GM19043 (cell line): ENCODE measurements at regions not wholly inside any gene's neighbourhood (a gene's known extent, or its start where the extent isn't known, plus 50 kb on each side); places are given as distances from the start of the nearest gene placed in this dataset.

ENCODE experiments used
- ATAC-seq: cut with Tn5 transposase; IDR thresholded peaks from one replicate; pipeline ENCODE4 v1.9.1; 2021; ENCODE audit warnings: low read depth; ENCODE audit not compliant: unreplicated experiment

- ATAC-seq: no peak
Observed at GRCh38 chr10:10777723-10778122, 239.9 kb upstream of the CELF2 start.

DNA sequence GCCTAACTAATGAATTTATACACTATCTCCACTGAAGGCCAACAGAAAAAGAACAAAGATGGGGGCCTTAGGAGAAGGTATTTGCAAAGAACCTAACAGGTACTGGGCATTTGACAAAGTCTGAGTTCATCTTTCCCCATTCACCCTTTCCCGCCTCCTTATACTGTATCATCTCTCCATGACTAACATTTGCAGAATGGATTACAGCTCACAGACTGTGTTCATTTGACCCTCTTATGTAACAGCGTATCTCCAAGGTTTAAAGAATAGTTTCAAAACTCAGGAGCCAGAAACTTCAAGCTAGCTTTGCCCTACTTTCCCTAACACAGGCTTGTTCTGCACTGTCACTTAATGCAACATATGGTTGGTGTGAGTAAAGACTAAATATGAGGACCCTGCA lies 238.7 kb upstream of the CELF2 start:
- no peak for ATAC-seq

- no peak for ATAC-seq
Observed at GRCh38 chr10:10779511-10779910, 238.2 kb upstream of the CELF2 start.

- ATAC-seq: no peak
Observed at GRCh38 chr10:10780746-10781145, 236.9 kb upstream of the CELF2 start.

DNA sequence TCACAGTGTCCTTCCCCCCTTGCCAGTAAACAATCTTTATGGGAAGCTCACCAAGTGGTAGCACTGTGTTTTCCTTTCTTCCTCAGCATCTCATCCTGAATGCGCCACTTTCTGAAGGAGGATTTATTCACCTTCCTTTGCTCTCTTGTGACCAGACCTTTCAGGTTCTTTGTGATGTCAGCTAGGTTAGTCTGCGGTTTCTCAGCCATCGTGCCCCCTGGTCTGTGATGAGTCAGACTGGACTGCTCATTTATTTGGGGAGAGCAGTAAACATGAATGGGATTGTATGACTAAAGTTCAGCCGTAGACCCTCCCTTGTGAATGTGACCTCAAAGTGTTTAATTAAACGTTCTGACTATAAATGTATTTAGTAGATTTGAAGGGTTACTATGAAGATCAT lies 235.1 kb upstream of the CELF2 start:
- ATAC-seq: no peak

DNA sequence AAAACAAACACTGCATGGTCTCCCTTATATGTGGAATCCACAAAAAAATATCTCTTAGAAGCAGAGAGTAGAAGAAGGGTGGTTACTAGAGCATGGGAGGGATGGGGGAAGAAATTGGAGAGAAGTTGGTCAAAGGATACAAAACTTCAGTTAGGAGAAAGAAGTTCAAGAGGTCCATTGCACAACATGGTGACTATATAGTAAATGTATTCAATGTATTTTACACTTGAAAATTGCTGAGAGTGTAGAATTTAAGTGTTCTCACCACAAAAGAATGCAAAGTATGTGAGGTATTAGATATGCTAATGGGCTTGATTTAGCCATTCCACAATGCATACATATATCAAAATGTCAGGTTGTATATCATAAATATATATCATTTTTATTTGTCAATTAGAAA lies 232.0 kb upstream of the CELF2 start:
- no peak for ATAC-seq

- ATAC-seq: no peak
Observed at GRCh38 chr10:10786109-10787090, 231.3 kb upstream of the CELF2 start.

- ATAC-seq: no peak
Observed at GRCh38 chr10:10787586-10787985, 230.1 kb upstream of the CELF2 start.

DNA sequence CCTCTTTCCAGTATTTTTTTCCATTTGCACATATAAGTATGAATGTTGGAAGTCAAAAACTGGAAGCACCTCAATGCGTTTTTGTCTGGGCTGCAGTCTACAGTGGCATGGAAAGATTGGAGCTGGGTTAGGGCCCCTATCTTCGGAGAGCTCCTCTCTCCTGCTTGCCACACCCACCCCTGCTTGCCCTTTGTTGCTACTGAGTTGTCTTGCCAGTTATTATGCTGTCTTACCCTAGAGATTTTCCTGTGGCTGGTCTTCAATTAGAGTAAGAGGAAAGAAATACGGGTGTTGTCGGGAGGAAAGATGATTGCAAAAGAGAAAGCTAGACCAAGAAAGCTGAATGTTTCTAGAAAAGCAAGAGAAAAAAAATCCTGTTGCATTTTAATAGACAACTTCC lies 228.9 kb upstream of the CELF2 start:
- no peak for ATAC-seq

GRCh38 chr10:10791869-10792268 lies 225.8 kb upstream of the CELF2 start:
- no peak for ATAC-seq

GRCh38 chr10:10792681-10793080 lies 225.0 kb upstream of the CELF2 start:
- no peak for ATAC-seq

DNA sequence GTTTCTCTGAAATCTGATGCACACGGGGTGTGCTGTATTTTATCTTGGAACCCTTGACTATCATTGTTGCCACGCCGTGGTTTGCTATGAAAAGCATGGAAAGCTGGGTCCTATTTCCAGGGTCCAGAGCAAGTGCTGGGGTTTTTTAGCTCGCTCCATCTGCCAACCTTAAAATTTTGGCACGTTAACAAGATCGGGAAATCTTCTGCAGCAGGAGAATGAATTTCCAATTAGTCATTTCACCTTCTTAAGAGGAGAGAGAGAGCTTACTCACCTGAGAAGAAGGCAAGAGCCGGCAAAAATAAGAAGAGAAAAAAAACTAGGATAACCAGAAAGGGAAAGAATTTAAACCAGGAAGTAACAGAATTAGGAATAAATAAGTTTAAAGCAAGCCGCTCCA lies 223.6 kb upstream of the CELF2 start:
- no peak for ATAC-seq

GRCh38 chr10:10794791-10795191 lies 222.9 kb upstream of the CELF2 start:
- ATAC-seq: no peak

DNA sequence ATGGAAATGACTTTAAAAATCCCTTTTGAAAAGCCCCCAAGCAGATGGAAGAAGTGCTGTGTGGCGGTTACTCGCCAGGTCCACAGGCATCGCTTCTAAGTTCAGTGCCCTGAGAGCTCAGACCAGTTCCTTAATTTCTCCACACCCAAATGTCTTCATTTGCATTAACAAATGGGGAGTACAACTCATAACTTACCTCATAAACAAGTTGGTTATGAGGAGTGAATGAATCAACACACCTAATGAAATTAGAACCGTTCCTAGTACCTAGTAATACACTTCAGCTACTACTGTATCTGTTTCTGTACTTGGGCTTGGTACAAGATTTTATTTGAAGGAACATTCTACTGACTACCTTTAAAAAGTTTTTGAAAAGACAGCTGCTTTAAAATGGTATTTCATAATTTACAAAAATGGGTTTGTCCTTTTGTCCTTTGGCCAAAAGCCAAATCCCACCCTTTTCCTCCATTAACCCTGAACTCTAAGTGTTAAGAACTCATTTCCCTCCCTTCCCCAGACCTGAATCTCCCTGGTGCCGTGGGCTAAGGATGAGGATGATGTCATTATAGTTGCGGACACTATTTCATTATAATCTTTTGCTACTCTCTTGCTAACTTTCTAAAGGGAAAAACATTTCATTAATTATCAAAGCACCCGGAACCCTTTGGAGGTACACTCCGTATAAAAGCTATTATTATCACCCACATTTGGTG lies 221.5 kb upstream of the CELF2 start:
- ATAC-seq: no peak

DNA sequence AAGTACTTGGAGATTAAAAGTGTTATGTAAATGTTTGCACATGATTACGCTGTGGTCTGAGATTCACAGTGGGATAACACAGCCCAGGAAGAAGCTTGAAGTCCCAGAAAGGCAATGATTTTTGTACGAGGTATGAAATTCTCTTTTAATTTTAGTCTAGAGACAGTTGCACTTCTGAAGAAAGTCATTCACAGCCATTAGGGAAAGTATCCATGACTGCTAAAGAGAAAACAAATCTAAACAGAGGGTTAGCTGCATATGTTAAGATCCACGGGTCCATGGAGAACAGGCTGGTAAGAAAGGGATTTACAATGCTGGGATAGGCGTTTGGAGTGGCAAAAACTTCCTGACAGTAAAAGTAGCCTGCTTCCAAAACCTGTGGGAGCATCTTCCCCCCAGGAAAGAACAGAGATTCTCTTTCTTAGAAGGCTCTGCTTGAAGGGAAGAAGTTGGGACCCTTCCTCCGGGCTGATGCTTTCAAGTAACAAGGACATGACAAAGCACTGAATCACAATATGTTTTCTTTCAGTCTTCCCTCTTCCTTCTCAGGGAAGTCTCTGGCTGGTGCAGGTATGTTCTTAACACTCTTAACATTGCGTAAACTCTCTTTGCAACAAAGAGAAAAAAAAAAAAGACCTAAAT lies 220.8 kb upstream of the CELF2 start:
- ATAC-seq: no peak

DNA sequence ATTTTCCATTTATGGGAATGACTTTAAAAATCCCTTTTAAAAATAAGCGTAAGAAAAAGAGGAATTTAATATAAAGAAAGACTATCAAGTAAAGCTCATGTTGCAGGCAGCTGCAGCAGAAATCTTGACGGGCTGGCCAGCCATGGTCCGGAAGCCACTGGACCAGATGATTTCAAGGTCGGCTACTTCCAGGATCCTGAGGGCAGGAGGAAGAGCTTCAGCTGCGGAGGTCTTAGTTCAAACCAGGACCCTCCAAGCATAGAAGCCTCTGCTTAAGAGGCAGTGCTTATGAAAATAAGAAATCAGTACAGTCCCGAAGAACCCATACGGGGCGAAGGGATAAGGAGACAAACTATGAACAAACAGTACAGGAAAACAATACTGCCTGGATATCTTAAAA lies 220.2 kb upstream of the CELF2 start:
- ATAC-seq: no peak

DNA sequence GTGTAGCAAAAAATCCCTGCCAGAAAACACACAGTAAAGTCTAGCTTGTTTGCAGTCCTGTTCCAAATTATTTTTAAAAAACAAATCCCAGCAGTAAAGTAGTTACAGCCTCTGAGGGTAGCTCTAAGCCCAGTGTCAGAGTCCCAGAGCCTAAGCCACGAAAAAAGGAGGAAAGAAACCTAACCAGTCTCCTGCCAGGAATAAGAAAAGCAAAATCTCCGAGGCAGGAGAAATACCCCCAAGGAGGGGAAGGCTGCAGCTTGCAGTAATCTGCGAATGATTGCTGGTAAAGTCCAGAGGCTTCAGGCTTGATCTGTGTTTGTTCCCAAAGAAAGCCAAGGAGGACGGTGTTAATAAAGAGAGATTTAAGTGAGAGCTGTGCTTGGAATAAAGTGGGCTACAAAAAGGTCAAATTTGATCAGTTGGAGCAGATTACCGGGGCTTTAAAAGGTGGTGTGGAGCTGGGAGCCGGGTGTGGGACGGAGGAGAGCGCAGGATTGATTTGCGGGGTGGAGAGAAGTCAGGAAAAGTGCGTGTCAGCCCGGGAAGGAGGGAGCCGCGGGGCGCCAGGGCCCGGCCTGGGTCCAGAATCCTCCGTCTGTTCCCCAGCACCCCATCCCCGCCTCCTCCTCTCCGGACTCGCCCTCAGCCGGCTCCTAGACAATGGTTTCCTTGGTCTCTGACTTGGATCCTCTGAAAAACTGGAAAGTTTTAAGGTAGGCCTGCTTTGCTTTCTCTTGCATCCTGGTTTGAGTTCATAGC lies 219.4 kb upstream of the CELF2 start:
- ATAC-seq: no peak

DNA sequence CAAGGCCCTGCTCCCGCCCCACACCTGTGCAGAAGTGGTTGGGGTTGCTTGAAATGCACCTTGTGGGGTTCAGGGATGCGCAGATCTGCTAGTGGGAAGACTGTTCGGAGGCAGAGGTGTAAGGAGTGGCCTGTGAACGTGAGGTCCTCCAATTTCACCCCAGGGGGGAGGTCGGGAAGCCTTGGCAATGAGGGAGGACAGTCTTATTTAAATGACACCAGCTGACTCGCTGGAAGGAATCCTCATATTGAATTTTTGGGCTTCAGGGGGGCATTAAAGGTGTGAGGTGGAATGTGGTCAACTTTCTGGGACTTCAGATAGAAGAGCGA lies 218.8 kb upstream of the CELF2 start:
- ATAC-seq: no peak

GRCh38 chr10:10800961-10801360 lies 216.7 kb upstream of the CELF2 start:
- no peak for ATAC-seq

DNA sequence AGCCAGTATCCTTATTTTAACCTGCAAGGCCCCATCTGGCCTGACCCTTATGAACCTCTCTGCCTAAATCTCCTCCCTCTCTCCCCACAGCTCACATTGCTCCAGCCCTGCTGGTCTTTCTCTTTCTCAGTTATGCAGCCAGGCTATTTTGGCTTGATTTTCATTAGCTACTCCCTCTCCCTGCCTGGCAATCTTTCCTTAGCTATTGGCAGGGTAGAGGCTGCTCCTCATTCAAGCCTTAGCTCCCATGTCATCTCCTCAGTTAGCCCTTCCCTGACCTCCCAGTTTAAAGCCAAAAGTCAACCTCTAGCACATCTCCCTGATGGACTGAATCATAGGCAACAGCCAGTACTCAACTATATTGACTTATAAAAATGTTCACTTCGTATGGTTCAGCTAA lies 214.4 kb upstream of the CELF2 start:
- no peak for ATAC-seq

- no peak for ATAC-seq
Observed at GRCh38 chr10:10804061-10804460, 213.6 kb upstream of the CELF2 start.
